MCF 10A (cell line): ENCODE measurements at regions not wholly inside any gene's neighbourhood (a gene's known extent, or its start where the extent isn't known, plus 50 kb on each side); places are given as distances from the start of the nearest gene placed in this dataset.

Experiments used
- BruUV-seq: library from RNA; stranded (reverse); fragments of 400-500 nt; replicated peaks from 2 replicates; lab custom pipeline; 2021; lab: Mats Ljungman, UMichigan
- CTCF ChIA-PET: fragments of 300-600 bp; sonication (Branson Sonifier 250); formaldehyde crosslinking; extraction: SDS; loops from one replicate; lab custom pipeline; 2021; ENCODE audit warnings: antibody characterized with exemption, inconsistent platforms; lab: Yijun Ruan, JAX
- POLR2A ChIA-PET: fragments of 300-600, 350-650 bp; sonication (Branson Sonifier 250); formaldehyde crosslinking; extraction: SDS; loops from one replicate; lab custom pipeline; 2020; ENCODE audit warnings: antibody characterized with exemption, inconsistent platforms; lab: Yijun Ruan, JAX
- DNase-seq: peaks from one replicate; pipeline ENCODE4 v3.0.0-alpha.2; 2018; ENCODE audit not compliant: unreplicated experiment
- H3K27ac Mint-ChIP-seq: one replicate; pipeline ENCODE4 v1.8.0; 2022; ENCODE audit warnings: mild to moderate bottlenecking, low read depth, mixed read lengths; ENCODE audit not compliant: unreplicated experiment
- H3K27me3 Mint-ChIP-seq: one replicate; pipeline ENCODE4 v1.8.0; 2022; ENCODE audit warnings: mixed read lengths; ENCODE audit not compliant: insufficient read depth, unreplicated experiment
- H3K36me3 Mint-ChIP-seq: one replicate; pipeline ENCODE4 v1.8.0; 2022; ENCODE audit warnings: mild to moderate bottlenecking, moderate library complexity, mixed read lengths; ENCODE audit not compliant: insufficient read depth, unreplicated experiment
- H3K4me1 Mint-ChIP-seq: one replicate; pipeline ENCODE4 v1.8.0; 2022; ENCODE audit warnings: mixed read lengths; ENCODE audit not compliant: insufficient read depth, unreplicated experiment
- H3K4me3 Mint-ChIP-seq: one replicate; pipeline ENCODE4 v1.8.0; 2022; ENCODE audit warnings: mild to moderate bottlenecking, moderate library complexity, mixed read lengths; ENCODE audit not compliant: unreplicated experiment
- H3K9me3 Mint-ChIP-seq: one replicate; pipeline ENCODE4 v1.8.0; 2022; ENCODE audit warnings: mixed read lengths; ENCODE audit not compliant: unreplicated experiment
- intact Hi-C: fragments of 100-400 bp; cut with micrococcal nuclease; formaldehyde crosslinking; loops from 2 replicates; pipeline ENCODE4 v1.14.1; 2022
- TF ChIP-seq, protein P1 (sequence below): fragments of 200-600 bp; IDR thresholded peaks from one replicate; pipeline ENCODE4 v1.8.0; 2022; ENCODE audit warnings: antibody characterized with exemption, mild to moderate bottlenecking; ENCODE audit not compliant: unreplicated experiment

GRCh38 chr17:28255616-28256015, 63.4 kb upstream of the TMEM97 start:
- intact Hi-C loops, result no loop called here
- CTCF ChIA-PET, result interaction anchor here (0.6 to 2.0 kb wide), 4 partner anchors 10 to 239 kb away, joined by 3 to 6 read pairs (median 4); no protein-coding TSS in a partner anchor
- no peak for DNase-seq
- H3K27me3 Mint-ChIP-seq, result peaks cover 21% of the 10 kb centered on the region
- H3K4me3 Mint-ChIP-seq, result no peak overlapping the region
- POLR2A ChIA-PET, result no interaction called here
- TF ChIP-seq, protein P1, sequence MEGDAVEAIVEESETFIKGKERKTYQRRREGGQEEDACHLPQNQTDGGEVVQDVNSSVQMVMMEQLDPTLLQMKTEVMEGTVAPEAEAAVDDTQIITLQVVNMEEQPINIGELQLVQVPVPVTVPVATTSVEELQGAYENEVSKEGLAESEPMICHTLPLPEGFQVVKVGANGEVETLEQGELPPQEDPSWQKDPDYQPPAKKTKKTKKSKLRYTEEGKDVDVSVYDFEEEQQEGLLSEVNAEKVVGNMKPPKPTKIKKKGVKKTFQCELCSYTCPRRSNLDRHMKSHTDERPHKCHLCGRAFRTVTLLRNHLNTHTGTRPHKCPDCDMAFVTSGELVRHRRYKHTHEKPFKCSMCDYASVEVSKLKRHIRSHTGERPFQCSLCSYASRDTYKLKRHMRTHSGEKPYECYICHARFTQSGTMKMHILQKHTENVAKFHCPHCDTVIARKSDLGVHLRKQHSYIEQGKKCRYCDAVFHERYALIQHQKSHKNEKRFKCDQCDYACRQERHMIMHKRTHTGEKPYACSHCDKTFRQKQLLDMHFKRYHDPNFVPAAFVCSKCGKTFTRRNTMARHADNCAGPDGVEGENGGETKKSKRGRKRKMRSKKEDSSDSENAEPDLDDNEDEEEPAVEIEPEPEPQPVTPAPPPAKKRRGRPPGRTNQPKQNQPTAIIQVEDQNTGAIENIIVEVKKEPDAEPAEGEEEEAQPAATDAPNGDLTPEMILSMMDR, result no peak
- H3K4me1 Mint-ChIP-seq, result peaks cover 15% of the 10 kb centered on the region
- peaks cover 7% of the 10 kb centered on the region for H3K9me3 Mint-ChIP-seq
- no TSS peak for BruUV-seq
- H3K36me3 Mint-ChIP-seq, result no peaks in the 10 kb centered on the region
- H3K27ac Mint-ChIP-seq, result no peak overlapping the region

- CTCF ChIA-PET, result interaction anchor here (0.7 kb wide), 1 partner anchor 70 kb away, joined by 3 read pairs; no protein-coding TSS in a partner anchor
- Mint-ChIP-seq H3K4me1 (peaks cover 14% of the 10 kb centered on the region), H3K27me3 (peaks cover 17% of the 10 kb centered on the region), H3K9me3 (peaks cover 7% of the 10 kb centered on the region), H3K36me3 (no peaks in the 10 kb centered on the region), H3K27ac (no peak overlapping the region), H3K4me3 (no peak overlapping the region)
- POLR2A ChIA-PET, result no interaction called here
- intact Hi-C loops, result no loop called here
- no peak for DNase-seq
- TF ChIP-seq, protein P1, result no peak
- BruUV-seq, result no TSS peak
Observed at GRCh38 chr17:28256370-28256769, 62.6 kb upstream of the TMEM97 start.

- Mint-ChIP-seq H3K4me1 (peaks cover 8% of the 10 kb centered on the region), H3K4me3 (no peak overlapping the region), H3K27me3 (peaks cover 12% of the 10 kb centered on the region), H3K9me3 (peaks cover 7% of the 10 kb centered on the region), H3K27ac (no peak overlapping the region), H3K36me3 (no peaks in the 10 kb centered on the region)
- POLR2A ChIA-PET, result no interaction called here
- TF ChIP-seq, protein P1, result no peak
- CTCF ChIA-PET, result interaction anchor here (0.7 kb wide), 1 partner anchor 69 kb away, joined by 3 read pairs; no protein-coding TSS in a partner anchor
- no TSS peak for BruUV-seq
- no peak for DNase-seq
- intact Hi-C loops, result no loop called here
Observed at GRCh38 chr17:28256881-28257280, 62.1 kb upstream of the TMEM97 start.

DNA sequence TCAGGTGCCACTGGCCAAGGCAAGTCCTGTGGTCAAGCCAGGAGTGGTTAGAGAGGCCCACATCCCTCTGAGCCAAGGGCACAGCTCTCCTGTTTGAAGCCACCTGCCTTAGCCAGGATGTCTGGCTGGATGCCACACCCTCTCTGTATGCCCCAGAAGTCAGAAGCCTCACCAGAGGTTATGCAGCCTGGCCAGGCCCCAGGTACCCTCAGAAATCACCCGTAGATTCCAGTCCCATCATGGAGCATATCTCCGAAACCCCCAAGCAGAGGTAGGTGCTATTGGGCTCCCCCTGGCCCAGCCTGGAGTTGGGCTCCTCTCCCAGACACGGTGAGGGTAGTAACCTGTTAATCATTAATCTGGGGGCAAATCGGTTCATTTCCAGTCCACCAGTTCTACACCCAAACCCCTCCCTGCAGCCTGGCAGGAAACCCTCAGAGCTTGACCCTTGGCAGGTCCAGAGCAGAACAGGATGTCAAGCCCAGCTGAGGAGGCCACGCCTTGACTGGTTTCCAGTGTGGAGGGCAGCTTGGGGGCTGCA, 60.6 kb upstream of the TMEM97 start:
- H3K27me3 Mint-ChIP-seq, result peaks cover 10% of the 10 kb centered on the region
- BruUV-seq, result no TSS peak
- no peak overlapping the region for H3K27ac Mint-ChIP-seq
- CTCF ChIA-PET, result interaction anchor here (1.1 kb wide), 1 partner anchor 18 kb away, joined by 6 read pairs; no protein-coding TSS in a partner anchor
- no peak overlapping the region for H3K4me3 Mint-ChIP-seq
- DNase-seq, result no peak
- intact Hi-C loops, result no loop called here
- H3K4me1 Mint-ChIP-seq, result no peaks in the 10 kb centered on the region
- TF ChIP-seq, protein P1, result no peak
- POLR2A ChIA-PET, result interaction anchor here (1.0 kb wide), 1 partner anchor 24 kb away, joined by 3 read pairs; no protein-coding TSS in a partner anchor
- H3K36me3 Mint-ChIP-seq, result no peaks in the 10 kb centered on the region
- H3K9me3 Mint-ChIP-seq, result peaks cover 7% of the 10 kb centered on the region
